MM.1S (cell line): ENCODE measurements at regions not wholly inside any gene's neighbourhood (a gene's known extent, or its start where the extent isn't known, plus 50 kb on each side); places are given as distances from the start of the nearest gene placed in this dataset.

Experiments
- DNase-seq: peaks from one replicate; pipeline ENCODE4 v3.0.0-alpha.2; 2015
- H2AFZ ChIP-seq: fragments of 300-600 bp; sonication (generic); 2 replicates; pipeline ENCODE4 v1.6.0; 2016; ENCODE audit warnings: antibody characterized with exemption, low read length
- H3F3A ChIP-seq: fragments of 300-600 bp; sonication (generic); 2 replicates; pipeline ENCODE4 v1.6.1; 2016; ENCODE audit warnings: mild to moderate bottlenecking, antibody characterized with exemption, low read length, moderate library complexity, mixed read lengths; ENCODE audit not compliant: insufficient read depth
- H3K27ac ChIP-seq: fragments of 300-600 bp; sonication (generic); 2 replicates; pipeline ENCODE4 v1.5.1; 2016; ENCODE audit warnings: mild to moderate bottlenecking, low read length
- H3K27me3 ChIP-seq: fragments of 300-600 bp; sonication (generic); replicated peaks from 2 replicates; pipeline ENCODE4 v1.6.0; 2016; ENCODE audit warnings: low read length; ENCODE audit not compliant: insufficient read depth
- H3K36me3 ChIP-seq: fragments of 300-600 bp; sonication (generic); replicated peaks from 2 replicates; pipeline ENCODE4 v1.6.1; 2016; ENCODE audit warnings: mild to moderate bottlenecking, low read length, mixed read lengths; ENCODE audit not compliant: insufficient read depth
- H3K4me1 ChIP-seq: fragments of 300-600 bp; sonication (generic); 2 replicates; pipeline ENCODE4 v1.6.1; 2016; ENCODE audit warnings: low read length, mixed read lengths
- H3K4me2 ChIP-seq: fragments of 300-600 bp; sonication (generic); 2 replicates; pipeline ENCODE4 v1.6.0; 2016; ENCODE audit warnings: low read depth, low read length
- H3K4me3 ChIP-seq: fragments of 300-600 bp; sonication (generic); 2 replicates; pipeline ENCODE4 v1.5.1; 2016; ENCODE audit warnings: low read length, mixed read lengths
- H3K79me2 ChIP-seq: fragments of 300-600 bp; sonication (generic); 2 replicates; pipeline ENCODE4 v1.6.1; 2016; ENCODE audit warnings: mixed run types, low read length, mixed read lengths
- H3K9ac ChIP-seq: fragments of 300-600 bp; sonication (generic); 2 replicates; pipeline ENCODE4 v1.6.1; 2016; ENCODE audit warnings: low read length, mixed read lengths
- H3K9me2 ChIP-seq: fragments of 300-600 bp; sonication (generic); replicated peaks from 2 replicates; pipeline ENCODE4 v1.6.1; 2016; ENCODE audit warnings: mild to moderate bottlenecking, low read length, mixed read lengths; ENCODE audit not compliant: insufficient read depth
- H3K9me3 ChIP-seq: fragments of 300-600 bp; sonication (generic); replicated peaks from 2 replicates; pipeline ENCODE4 v1.6.1; 2016; ENCODE audit warnings: mild to moderate bottlenecking, low read length, mixed read lengths; ENCODE audit not compliant: insufficient read depth
- H4K20me1 ChIP-seq: fragments of 300-600 bp; sonication (generic); 2 replicates; pipeline ENCODE4 v1.6.1; 2016; ENCODE audit warnings: mild to moderate bottlenecking, low read length, moderate library complexity, mixed read lengths; ENCODE audit not compliant: insufficient read depth
- CTCF ChIP-seq: fragments of 300-600 bp; sonication (generic); IDR thresholded peaks from 2 replicates; pipeline ENCODE4 v1.5.1; 2016; ENCODE audit warnings: antibody characterized with exemption, low read length, mixed read lengths
- EZH2 ChIP-seq: fragments of 300-600 bp; sonication (generic); optimal IDR thresholded peaks from 2 replicates; pipeline ENCODE3; 2017; ENCODE audit warnings: low read depth, mild to moderate bottlenecking, antibody characterized with exemption, low read length, mixed read lengths
- EZH2phosphoT487 ChIP-seq: fragments of 300-600 bp; sonication (generic); IDR thresholded peaks from 2 replicates; pipeline ENCODE4 v1.6.1; 2018; ENCODE audit warnings: antibody characterized with exemption, low read length

- no peaks in the 10 kb centered on the region for H4K20me1 ChIP-seq
- H3K4me1 ChIP-seq: peaks cover 10% of the 10 kb centered on the region; the same call in 1 of the 2 replicates
- H3K9ac ChIP-seq: no peak overlapping the region
- TF ChIP-seq EZH2phosphoT487: no peak
- no peak for TF ChIP-seq EZH2
- TF ChIP-seq CTCF: no peak
- no peaks in the 10 kb centered on the region for H3K9me2 ChIP-seq
- H3K79me2 ChIP-seq: no peaks in the 10 kb centered on the region
- H3F3A ChIP-seq: no peaks in the 10 kb centered on the region
- no peak for DNase-seq
- H2AFZ ChIP-seq: no peak overlapping the region
- H3K27ac ChIP-seq: no peak overlapping the region
- no peak overlapping the region for H3K4me3 ChIP-seq
- no peaks in the 10 kb centered on the region for H3K36me3 ChIP-seq
- H3K27me3 ChIP-seq: no peaks in the 10 kb centered on the region
- H3K4me2 ChIP-seq: no peak overlapping the region
- H3K9me3 ChIP-seq: no peaks in the 10 kb centered on the region
Measured at GRCh38 chr15:37517191-37517895, 417.0 kb upstream of the MEIS2 start.

- H3K4me2 ChIP-seq: no peak overlapping the region
- H3K9me2 ChIP-seq: no peaks in the 10 kb centered on the region
- no peaks in the 10 kb centered on the region for H3K9me3 ChIP-seq
- H3K79me2 ChIP-seq: no peaks in the 10 kb centered on the region
- H3K9ac ChIP-seq: no peak overlapping the region
- no peak overlapping the region for H3K4me3 ChIP-seq
- no peaks in the 10 kb centered on the region for H3K36me3 ChIP-seq
- H3K27ac ChIP-seq: no peak overlapping the region
- peaks cover 10% of the 10 kb centered on the region; the same call in 1 of the 2 replicates for H3K4me1 ChIP-seq
- H3F3A ChIP-seq: no peaks in the 10 kb centered on the region
- no peak overlapping the region for H2AFZ ChIP-seq
- TF ChIP-seq CTCF (no peak), EZH2phosphoT487 (no peak), EZH2 (no peak)
- no peaks in the 10 kb centered on the region for H4K20me1 ChIP-seq
- H3K27me3 ChIP-seq: no peaks in the 10 kb centered on the region
- DNase-seq: no peak
Measured at GRCh38 chr15:37518436-37518835, 416.0 kb upstream of the TMCO5A start.

GRCh38 chr15:37520026-37520425 lies 414.4 kb upstream of the TMCO5A start:
- H4K20me1 ChIP-seq: no peaks in the 10 kb centered on the region
- H3K4me2 ChIP-seq: no peak overlapping the region
- peaks cover 10% of the 10 kb centered on the region; the same call in 1 of the 2 replicates for H3K4me1 ChIP-seq
- H3K9me2 ChIP-seq: no peaks in the 10 kb centered on the region
- H2AFZ ChIP-seq: no peak overlapping the region
- H3K79me2 ChIP-seq: no peaks in the 10 kb centered on the region
- H3K36me3 ChIP-seq: no peaks in the 10 kb centered on the region
- H3F3A ChIP-seq: no peaks in the 10 kb centered on the region
- no peaks in the 10 kb centered on the region for H3K27me3 ChIP-seq
- no peak overlapping the region for H3K9ac ChIP-seq
- no peak for DNase-seq
- H3K9me3 ChIP-seq: no peaks in the 10 kb centered on the region
- TF ChIP-seq EZH2 (no peak), CTCF (no peak), EZH2phosphoT487 (no peak)
- no peak overlapping the region for H3K27ac ChIP-seq
- H3K4me3 ChIP-seq: no peak overlapping the region
